IMR-90 (cell line): ENCODE measurements at regions not wholly inside any gene's neighbourhood (a gene's known extent, or its start where the extent isn't known, plus 50 kb on each side); places are given as distances from the start of the nearest gene placed in this dataset.

Experiments used
- ATAC-seq: fragments of 200-7000 bp; cut with Tn5 transposase; 2 replicates; pipeline ENCODE4 v1.9.1; 2020; ENCODE audit warnings: low read depth, mild to moderate bottlenecking, moderate library complexity
- BruUV-seq: library from RNA; stranded (reverse); fragments of 400-500 nt; replicated peaks from 2 replicates; lab custom pipeline; 2021; lab: Mats Ljungman, UMichigan
- CTCF ChIA-PET: fragments of 300-600 bp; formaldehyde crosslinking; extraction: SDS; loops from one replicate; lab custom pipeline; 2021; ENCODE audit warnings: antibody characterized with exemption; lab: Yijun Ruan, JAX
- POLR2A ChIA-PET: fragments of 300-600 bp; sonication (Branson Sonifier 250); formaldehyde crosslinking; loops from one replicate; lab custom pipeline; 2022; ENCODE audit warnings: antibody characterized with exemption; ENCODE audit not compliant: unreplicated experiment; lab: Charles Lee
- DNase-seq: peaks from one replicate; pipeline ENCODE4 v3.0.0; 2013
- H2AFZ ChIP-seq: replicated peaks from 2 replicates; pipeline ENCODE3; 2013; ENCODE audit warnings: low read length, mild to moderate bottlenecking; ENCODE audit not compliant: poor library complexity
- H2AK5ac ChIP-seq: 2 replicates; pipeline ENCODE4 v1.6.1; 2013; ENCODE audit warnings: low read depth, low read length, inconsistent platforms
- H2AK9ac ChIP-seq: replicated peaks from 2 replicates; pipeline ENCODE3; 2013; ENCODE audit warnings: mild to moderate bottlenecking, low read depth, low read length, moderate library complexity; ENCODE audit not compliant: poor library complexity
- H2BK120ac ChIP-seq: 2 replicates; pipeline ENCODE4 v1.6.1; 2013; ENCODE audit warnings: low read depth, low read length, inconsistent platforms
- H2BK15ac ChIP-seq: 3 replicates; pipeline ENCODE4 v1.6.1; 2013; ENCODE audit warnings: low read depth, low read length, inconsistent platforms
- H2BK20ac ChIP-seq: 2 replicates; pipeline ENCODE4 v1.6.1; 2013; ENCODE audit warnings: low read depth, mild to moderate bottlenecking, inconsistent platforms, low read length, moderate library complexity
- H2BK5ac ChIP-seq: 2 replicates; pipeline ENCODE4 v1.6.1; 2013; ENCODE audit warnings: mild to moderate bottlenecking, low read depth, low read length, inconsistent platforms; ENCODE audit not compliant: poor library complexity, severe bottlenecking
- H3K14ac ChIP-seq: replicated peaks from 2 replicates; pipeline ENCODE4 v1.6.1; 2013; ENCODE audit warnings: low read depth, low read length, inconsistent platforms
- H3K18ac ChIP-seq: 2 replicates; pipeline ENCODE4 v1.6.1; 2013; ENCODE audit warnings: low read depth, low read length, control low read depth
- H3K23ac ChIP-seq: 2 replicates; pipeline ENCODE4 v1.6.1; 2013; ENCODE audit warnings: low read depth, low read length, inconsistent platforms
- H3K27ac ChIP-seq: 2 replicates; pipeline ENCODE4 v1.5.1; 2013; ENCODE audit warnings: mild to moderate bottlenecking, control low read depth, low read length; ENCODE audit not compliant: insufficient read depth
- H3K27me3 ChIP-seq: 2 replicates; pipeline ENCODE4 v1.6.1; 2013; ENCODE audit warnings: low read length; ENCODE audit not compliant: control insufficient read depth, insufficient read depth
- H3K36me3 ChIP-seq: 2 replicates; pipeline ENCODE4 v1.6.1; 2013; ENCODE audit warnings: low read length, mixed read lengths; ENCODE audit not compliant: control insufficient read depth, insufficient read depth
- H3K4ac ChIP-seq: 2 replicates; pipeline ENCODE4 v1.6.1; 2013; ENCODE audit warnings: low read depth, low read length, inconsistent platforms
- H3K4me1 ChIP-seq: 2 replicates; pipeline ENCODE4 v1.6.1; 2013; ENCODE audit warnings: low read length, mixed read lengths; ENCODE audit not compliant: control insufficient read depth, insufficient read depth
- H3K4me2 ChIP-seq: 2 replicates; pipeline ENCODE4 v1.6.1; 2013; ENCODE audit warnings: low read depth, mild to moderate bottlenecking, control low read depth, low read length, moderate library complexity
- H3K4me3 ChIP-seq: 2 replicates; pipeline ENCODE4 v1.5.1; 2013; ENCODE audit warnings: low read depth, mild to moderate bottlenecking, control low read depth, low read length, moderate library complexity; ENCODE audit not compliant: insufficient read depth
- H3K56ac ChIP-seq: 2 replicates; pipeline ENCODE4 v1.6.1; 2013; ENCODE audit warnings: low read length, inconsistent platforms; ENCODE audit not compliant: insufficient read depth; ENCODE audit errors: extremely low read depth
- H3K79me1 ChIP-seq, 2 experiments: 2 replicates each; pipeline ENCODE4 v1.6.1; 2013; ENCODE audit warnings: low read length in 2 of 2, inconsistent platforms in 1 of 2, low read depth in 1 of 2
- H3K9ac ChIP-seq: 2 replicates; pipeline ENCODE4 v1.6.1; 2013; ENCODE audit warnings: low read depth, low read length, control low read depth
- H3K9me1 ChIP-seq: 2 replicates; pipeline ENCODE4 v1.6.1; 2013; ENCODE audit warnings: low read length, inconsistent platforms; ENCODE audit not compliant: insufficient read depth
- H3K9me3 ChIP-seq: 2 replicates; pipeline ENCODE4 v1.6.1; 2013; ENCODE audit warnings: low read length; ENCODE audit not compliant: control insufficient read depth, insufficient read depth
- H4K20me1 ChIP-seq: 2 replicates; pipeline ENCODE4 v1.6.1; 2013; ENCODE audit warnings: low read length, inconsistent platforms; ENCODE audit not compliant: insufficient read depth
- H4K5ac ChIP-seq: 2 replicates; pipeline ENCODE4 v1.6.1; 2013; ENCODE audit warnings: mild to moderate bottlenecking, low read depth, low read length, control low read depth
- H4K8ac ChIP-seq, 2 experiments: 2 replicates each; pipeline ENCODE4 v1.6.1; 2013; ENCODE audit warnings: low read depth in 2 of 2, low read length in 2 of 2, control low read depth in 1 of 2, inconsistent platforms in 1 of 2
- H4K91ac ChIP-seq: 2 replicates; pipeline ENCODE4 v1.6.1; 2013; ENCODE audit warnings: low read depth, low read length, inconsistent platforms; ENCODE audit not compliant: insufficient read depth
- FOS ChIP-seq: fragments of 150-350 bp; IDR thresholded peaks from 2 replicates; pipeline ENCODE4 v1.6.1; 2016; ENCODE audit warnings: low read depth, low read length
- MXI1 ChIP-seq: IDR thresholded peaks from 2 replicates; pipeline ENCODE4 v1.6.1; 2012; ENCODE audit warnings: low read depth, mild to moderate bottlenecking, low read length, moderate library complexity, borderline replicate concordance
- NFE2L2 ChIP-seq: fragments of 150-350 bp; IDR thresholded peaks from 2 replicates; pipeline ENCODE4 v1.6.1; 2016; ENCODE audit warnings: low read depth, mild to moderate bottlenecking, low read length
- POLR2A ChIP-seq: IDR thresholded peaks from 2 replicates; pipeline ENCODE4 v1.6.1; 2012; ENCODE audit warnings: mild to moderate bottlenecking, low read depth, low read length
- RAD21 ChIP-seq: IDR thresholded peaks from 2 replicates; pipeline ENCODE4 v1.6.1; 2012; ENCODE audit warnings: low read length, improper control_type of control experiment
- RCOR1 ChIP-seq: IDR thresholded peaks from 2 replicates; pipeline ENCODE4 v1.6.1; 2012; ENCODE audit warnings: mild to moderate bottlenecking, low read length, improper control_type of control experiment; ENCODE audit not compliant: insufficient replicate concordance
- WGBS, 2 experiments: methylation state at CpG; one replicate each; pipeline versions ENCODE4 v1.1.5 to v1.1.7; 2013; ENCODE audit warnings: missing lambda C conversion rate in 2 of 2; ENCODE audit not compliant: insufficient read length in 1 of 2; ENCODE audit errors: extremely low coverage in 2 of 2; 5-methylcytosine and 5-hydroxymethylcytosine counted together
- dilution Hi-C: fragments of 300-500 bp; cut with HindIII; formaldehyde crosslinking; loops from one replicate; pipeline ENCODE4 v1.14.3; 2018; ENCODE audit warnings: low sequenced_read_pairs; ENCODE audit not compliant: unreplicated experiment
- in situ Hi-C: fragments of 300-500 bp; cut with MboI; formaldehyde crosslinking; loops from 3 replicates; pipeline ENCODE4 v1.14.3; 2019; ENCODE audit warnings: low sequenced_read_pairs, inconsistent platforms, mixed read lengths
- intact Hi-C: fragments of 100-400 bp; cut with micrococcal nuclease; formaldehyde crosslinking; loops from 2 replicates; pipeline ENCODE4 v1.10.0; 2022
- TF ChIP-seq, protein P1 (sequence below): fragments of 150-350 bp; IDR thresholded peaks from 2 replicates; pipeline ENCODE4 v1.6.1; 2016; ENCODE audit warnings: low read depth, mild to moderate bottlenecking, low read length, moderate library complexity, borderline replicate concordance

DNA sequence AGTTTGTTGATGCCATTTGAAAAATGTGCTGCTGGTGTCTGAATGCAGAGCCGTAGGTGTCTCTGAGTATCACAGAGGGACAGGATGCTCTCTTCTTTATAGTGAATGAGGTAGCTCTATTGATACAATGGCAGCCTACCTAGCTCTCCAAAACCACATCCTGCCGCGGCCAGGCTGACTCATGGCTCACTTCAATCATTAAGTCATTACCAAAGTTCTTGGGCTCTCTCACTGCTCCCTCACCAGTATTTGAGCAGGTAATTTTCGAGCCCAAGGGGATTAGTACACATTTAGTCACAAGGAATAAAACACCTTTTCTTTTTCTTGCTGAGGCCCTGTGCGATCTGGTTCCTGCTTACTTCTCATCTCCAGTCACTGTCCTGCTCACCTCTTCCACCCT is 509.0 kb upstream of the LARGE1 start:
- Histone ChIP-seq H3K36me3 (no peaks in the 10 kb centered on the region), H3K23ac (no peak overlapping the region), H3K14ac (no peak overlapping the region), H3K56ac (no peak overlapping the region), H2BK20ac (no peak overlapping the region), H2AK5ac (no peak overlapping the region), H4K91ac (no peak overlapping the region), H3K4ac (no peak overlapping the region), H3K27ac (no peak overlapping the region), H2AK9ac (no peak overlapping the region), H3K27me3 (no peaks in the 10 kb centered on the region), H3K18ac (no peak overlapping the region), H3K9me3 (peaks cover 23% of the 10 kb centered on the region), H3K4me1 (no peaks in the 10 kb centered on the region), H3K79me1 (no peaks in the 10 kb centered on the region), H2BK120ac (no peak overlapping the region), H3K4me2 (no peak overlapping the region), H3K4me3 (no peak overlapping the region), H3K9ac (no peak overlapping the region), H2AFZ (no peak overlapping the region), H2BK5ac (no peak overlapping the region), H3K9me1 (no peaks in the 10 kb centered on the region), H4K8ac (no peak overlapping the region), H4K5ac (no peak overlapping the region), H2BK15ac (no peak overlapping the region), H4K20me1 (no peaks in the 10 kb centered on the region)
- WGBS, 2 experiments = 0% methylated on average over 1 of the region's 5 CpGs; no CpG with 5 or more reads in 1 of the 2 experiments
- no peak for ATAC-seq
- no peak for DNase-seq
- dilution Hi-C loops = no loop called here
- TF ChIP-seq, protein P1, sequence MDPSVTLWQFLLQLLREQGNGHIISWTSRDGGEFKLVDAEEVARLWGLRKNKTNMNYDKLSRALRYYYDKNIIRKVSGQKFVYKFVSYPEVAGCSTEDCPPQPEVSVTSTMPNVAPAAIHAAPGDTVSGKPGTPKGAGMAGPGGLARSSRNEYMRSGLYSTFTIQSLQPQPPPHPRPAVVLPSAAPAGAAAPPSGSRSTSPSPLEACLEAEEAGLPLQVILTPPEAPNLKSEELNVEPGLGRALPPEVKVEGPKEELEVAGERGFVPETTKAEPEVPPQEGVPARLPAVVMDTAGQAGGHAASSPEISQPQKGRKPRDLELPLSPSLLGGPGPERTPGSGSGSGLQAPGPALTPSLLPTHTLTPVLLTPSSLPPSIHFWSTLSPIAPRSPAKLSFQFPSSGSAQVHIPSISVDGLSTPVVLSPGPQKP = no peak
- TF ChIP-seq NFE2L2 (no peak), MXI1 (no peak), FOS (no peak), RCOR1 (no peak), RAD21 (no peak), POLR2A (no peak)
- CTCF ChIA-PET = no interaction called here
- intact Hi-C loops = no loop called here
- no TSS peak for BruUV-seq
- POLR2A ChIA-PET = no interaction called here
- in situ Hi-C loops = no loop called here
